ENCODE measurements at regions not wholly inside any gene's neighbourhood (a gene's known extent, or its start where the extent isn't known, plus 50 kb on each side); places are given as distances from the start of the nearest gene placed in this dataset.

DNA sequence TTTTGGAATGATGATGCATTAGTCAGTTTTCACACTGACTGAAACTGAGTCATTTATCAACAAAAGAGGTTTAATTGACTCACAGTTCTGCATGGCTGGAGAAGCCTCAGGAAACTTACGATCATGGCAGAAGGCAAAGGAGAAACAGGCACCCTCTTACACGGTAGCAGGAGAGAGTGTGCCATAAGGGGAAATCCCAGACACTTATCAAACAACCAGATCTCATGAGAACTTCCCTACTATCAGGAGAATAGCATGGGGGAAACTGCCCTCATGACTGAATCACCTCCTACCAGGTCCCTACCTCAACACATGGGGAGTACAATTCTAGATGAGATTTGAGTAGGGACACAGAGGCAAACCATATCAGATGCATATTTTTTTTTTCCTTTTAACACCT, 504.5 kb upstream of the VRK2 start:
- Histone ChIP-seq H3K9ac (ENCODE audit: low read length in 3 of 3) (no peak overlapping the region), H3K9me3 (ENCODE audit: control insufficient read depth in 2 of 3, insufficient read depth in 1 of 3, low read length in 3 of 3) (no peaks in the 10 kb centered on the region), H3K27me3 (ENCODE audit: control insufficient read depth, insufficient read depth, low read length) (no peaks in the 10 kb centered on the region), H3K36me3 (ENCODE audit: control insufficient read depth in 2 of 3, insufficient read depth in 3 of 3, low read length in 3 of 3) (no peaks in the 10 kb centered on the region), H3K4me3 (ENCODE audit: low read length in 3 of 3) (no peak overlapping the region), H3K27ac (ENCODE audit: low read depth in 2 of 2, low read length in 2 of 2) (no peak overlapping the region), H3K4me1 (ENCODE audit: control insufficient read depth in 2 of 3, insufficient read depth in 2 of 3, low read depth in 1 of 3, low read length in 3 of 3) (no peaks in the 10 kb centered on the region)
- no peak for DNase-seq
- intact Hi-C loops (cut with DNase I), result no loop called here
- TF ChIP-seq CTCF (IDR thresholded peaks at IDR 0.05; ENCODE audit: borderline replicate concordance, extremely low read depth, insufficient read depth), result no peak
- no peak for FAIRE-seq

GRCh38 chr2:57543211-57543610, 503.4 kb upstream of the VRK2 start:
- H3K4me1 ChIP-seq (ENCODE audit: control insufficient read depth in 2 of 3, insufficient read depth in 2 of 3, low read depth in 1 of 3, low read length in 3 of 3), result no peaks in the 10 kb centered on the region
- DNase-seq (peak in 2 of 5 donors; percentile 2 to 4), FAIRE-seq (no peak)
- H3K27me3 ChIP-seq (ENCODE audit: control insufficient read depth, insufficient read depth, low read length), result no peaks in the 10 kb centered on the region
- TF ChIP-seq CTCF (IDR thresholded peaks at IDR 0.05; ENCODE audit: borderline replicate concordance, extremely low read depth, insufficient read depth), result no peak
- intact Hi-C loops (cut with DNase I), result no loop called here
- H3K36me3 ChIP-seq (ENCODE audit: control insufficient read depth in 2 of 3, insufficient read depth in 3 of 3, low read length in 3 of 3), result no peaks in the 10 kb centered on the region
- no peak overlapping the region for H3K9ac ChIP-seq (ENCODE audit: low read length in 3 of 3)
- no peak overlapping the region for H3K27ac ChIP-seq (ENCODE audit: low read depth in 2 of 2, low read length in 2 of 2)
- H3K9me3 ChIP-seq (ENCODE audit: control insufficient read depth in 2 of 3, insufficient read depth in 1 of 3, low read length in 3 of 3), result no peaks in the 10 kb centered on the region
- no peak overlapping the region for H3K4me3 ChIP-seq (ENCODE audit: low read length in 3 of 3)

GRCh38 chr2:57544624-57545023, 502.0 kb upstream of the VRK2 start:
- Histone ChIP-seq H3K27me3 (ENCODE audit: control insufficient read depth, insufficient read depth, low read length) (no peaks in the 10 kb centered on the region), H3K9me3 (ENCODE audit: control insufficient read depth in 2 of 3, insufficient read depth in 1 of 3, low read length in 3 of 3) (no peaks in the 10 kb centered on the region), H3K4me1 (ENCODE audit: control insufficient read depth in 2 of 3, insufficient read depth in 2 of 3, low read depth in 1 of 3, low read length in 3 of 3) (no peaks in the 10 kb centered on the region), H3K9ac (ENCODE audit: low read length in 3 of 3) (no peak overlapping the region), H3K36me3 (ENCODE audit: control insufficient read depth in 2 of 3, insufficient read depth in 3 of 3, low read length in 3 of 3) (no peaks in the 10 kb centered on the region), H3K4me3 (ENCODE audit: low read length in 3 of 3) (no peak overlapping the region), H3K27ac (ENCODE audit: low read depth in 2 of 2, low read length in 2 of 2) (no peak overlapping the region)
- DNase-seq (no peak), FAIRE-seq (no peak)
- no peak for TF ChIP-seq CTCF (IDR thresholded peaks at IDR 0.05; ENCODE audit: borderline replicate concordance, extremely low read depth, insufficient read depth)
- intact Hi-C loops (cut with DNase I), result no loop called here

DNA sequence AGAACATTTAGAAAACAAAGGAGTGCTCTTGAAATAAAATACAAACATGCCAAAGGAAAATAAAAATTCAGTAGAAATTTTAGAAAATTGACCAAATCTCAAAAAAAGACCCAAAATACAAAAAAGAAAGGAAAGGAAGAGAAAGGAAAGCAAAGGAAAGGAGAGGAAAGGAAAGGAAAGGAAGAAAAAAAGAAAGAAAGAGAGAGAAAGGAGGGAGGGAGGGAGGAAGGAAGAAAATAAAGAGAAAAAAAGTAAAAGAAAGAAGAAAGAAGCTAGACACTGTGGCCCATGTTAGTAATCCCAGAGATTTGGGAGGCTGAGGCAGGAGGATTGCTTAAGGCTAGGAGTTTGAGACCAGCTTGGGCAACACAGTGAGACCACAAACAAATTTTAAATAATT, 500.1 kb upstream of the VRK2 start:
- no peak for FAIRE-seq
- Histone ChIP-seq H3K4me3 (ENCODE audit: low read length in 3 of 3) (no peak overlapping the region), H3K4me1 (ENCODE audit: control insufficient read depth in 2 of 3, insufficient read depth in 2 of 3, low read depth in 1 of 3, low read length in 3 of 3) (no peaks in the 10 kb centered on the region), H3K9me3 (ENCODE audit: control insufficient read depth in 2 of 3, insufficient read depth in 1 of 3, low read length in 3 of 3) (peaks cover 0 to 6% (median 0%) of the 10 kb centered on the region in 3 donors), H3K27ac (ENCODE audit: low read depth in 2 of 2, low read length in 2 of 2) (no peak overlapping the region), H3K9ac (ENCODE audit: low read length in 3 of 3) (no peak overlapping the region), H3K27me3 (ENCODE audit: control insufficient read depth, insufficient read depth, low read length) (no peaks in the 10 kb centered on the region), H3K36me3 (ENCODE audit: control insufficient read depth in 2 of 3, insufficient read depth in 3 of 3, low read length in 3 of 3) (no peaks in the 10 kb centered on the region)
- no peak for TF ChIP-seq CTCF (IDR thresholded peaks at IDR 0.05; ENCODE audit: borderline replicate concordance, extremely low read depth, insufficient read depth)
- no peak for DNase-seq
- intact Hi-C loops (cut with DNase I), result no loop called here

Data from kidney (tissue), 13 donors.